ENCODE measurements at regions not wholly inside any gene's neighbourhood (a gene's known extent, or its start where the extent isn't known, plus 50 kb on each side); places are given as distances from the start of the nearest gene placed in this dataset.

GRCh38 chr5:118017536-118017935 is 970.8 kb downstream of the DTWD2 start:
- TF ChIP-seq CTCF (IDR thresholded peaks at IDR 0.05) (no peak), POLR2A (IDR thresholded peaks at IDR 0.05) (no peak)
